Activated CD8-positive, alpha-beta memory T cell treated with anti-CD3 and anti-CD28 coated beads, Interleukin-2, amount 50 U/mL, for 1 hour (primary cell): ENCODE measurements at regions not wholly inside any gene's neighbourhood (a gene's known extent, or its start where the extent isn't known, plus 50 kb on each side); places are given as distances from the start of the nearest gene placed in this dataset.

ENCODE experiments used
- DNase-seq: peaks from one replicate; pipeline ENCODE4 v3.0.0-alpha.2; 2020; ENCODE audit errors: extremely low read depth

DNA sequence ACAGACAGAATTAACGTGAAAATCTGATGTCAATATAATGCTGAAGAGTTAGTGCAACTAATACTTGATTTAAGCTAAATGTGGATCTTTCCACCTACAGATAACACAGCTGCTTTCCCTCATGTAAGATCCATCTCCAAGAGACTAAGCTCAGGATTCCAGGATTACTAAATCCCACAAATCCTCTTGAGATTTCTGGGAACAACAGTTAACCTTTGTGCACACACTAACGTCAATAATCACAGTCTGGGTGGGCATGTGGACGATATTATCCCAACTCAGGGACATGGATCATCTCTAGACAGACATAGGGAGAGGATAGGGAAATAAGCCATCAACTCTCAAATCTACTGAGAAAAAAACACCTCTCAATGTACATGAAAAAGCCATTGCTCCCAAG, 432.6 kb downstream of the SATB2 start:
- DNase-seq: no peak

DNA sequence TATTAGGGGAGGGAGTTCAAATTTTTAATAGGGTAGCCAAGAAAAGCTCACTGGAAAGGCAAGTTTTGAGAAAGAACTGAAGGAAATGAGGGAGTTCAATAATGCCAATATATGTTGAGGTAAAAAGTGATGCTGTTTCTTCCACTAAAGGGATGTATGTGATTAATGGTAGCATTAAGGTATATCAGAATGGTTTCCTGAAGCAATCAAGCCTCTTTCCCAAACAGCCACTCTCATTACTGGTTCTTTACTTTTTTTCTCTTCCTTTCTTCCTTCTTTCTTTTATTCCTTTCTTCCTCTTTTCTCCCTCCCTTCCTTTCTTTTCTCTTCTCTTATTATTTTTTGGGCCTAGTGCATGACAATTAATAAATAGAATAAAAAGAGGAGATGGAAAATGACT, 433.5 kb downstream of the SATB2 start:
- no peak for DNase-seq

DNA sequence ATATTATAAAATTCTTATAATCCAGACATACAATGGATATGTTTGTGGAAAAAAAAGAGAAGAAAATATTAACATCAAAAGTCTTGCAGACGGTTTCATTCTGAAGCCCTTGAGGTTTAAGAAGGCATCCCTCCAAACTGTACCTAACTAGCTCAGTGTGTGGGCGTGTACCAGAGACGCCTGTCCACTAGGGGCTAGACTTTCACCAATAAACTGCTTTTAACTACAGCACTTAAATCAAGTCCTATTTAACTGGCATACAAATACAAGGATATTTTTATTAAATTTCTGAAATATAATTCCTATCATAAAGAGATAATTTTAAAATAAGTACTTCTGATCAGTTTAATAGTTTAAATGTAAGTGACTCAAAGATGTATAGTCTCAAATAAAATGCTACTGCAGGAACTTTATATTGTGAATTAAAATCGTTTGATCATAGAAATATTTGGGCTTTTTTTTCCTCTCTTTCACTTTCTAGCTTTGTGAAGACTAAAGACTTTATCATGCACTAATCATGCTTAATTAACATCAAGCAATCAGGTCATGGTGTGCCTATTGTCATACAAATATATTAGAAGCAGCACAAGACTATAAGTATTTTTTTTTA, 437.7 kb downstream of the SATB2 start:
- DNase-seq: no peak

DNA sequence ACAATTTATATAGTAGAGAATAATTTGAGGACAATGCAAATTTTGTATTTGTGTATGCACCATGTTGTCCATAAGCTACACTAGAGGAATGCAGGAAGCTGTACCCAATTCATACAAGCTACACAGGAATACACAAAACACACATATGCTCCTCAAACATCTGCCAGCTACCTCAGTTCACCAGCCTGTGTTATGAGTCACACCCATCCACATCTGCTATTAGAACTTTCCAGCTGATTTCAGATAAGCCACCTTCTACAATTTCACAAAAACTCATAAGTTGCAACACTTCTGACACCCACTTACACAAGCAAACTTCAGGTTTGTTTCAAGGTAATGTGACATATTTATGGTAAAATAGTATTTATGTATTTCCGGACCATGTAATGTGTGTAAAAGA, 438.9 kb downstream of the SATB2 start:
- no peak for DNase-seq

DNA sequence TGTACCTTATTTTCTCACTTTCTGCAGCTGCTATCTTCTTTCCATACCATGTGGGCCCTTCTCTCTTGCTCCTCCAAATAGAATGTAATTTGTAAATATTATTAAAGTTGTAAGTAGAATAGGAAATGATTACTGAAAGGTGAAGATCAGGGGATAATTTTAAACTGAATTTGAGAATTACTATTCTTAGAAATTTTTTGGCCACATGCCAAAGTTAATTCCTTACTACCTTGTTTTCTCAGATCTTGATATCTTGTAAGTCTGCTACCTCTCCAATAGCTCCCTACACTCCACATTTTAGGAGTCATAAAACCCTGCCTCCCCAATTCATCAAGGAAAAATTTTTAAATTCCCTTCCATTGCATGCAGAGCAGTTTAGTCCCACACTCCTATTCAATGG, 442.7 kb downstream of the SATB2 start:
- no peak for DNase-seq

DNA sequence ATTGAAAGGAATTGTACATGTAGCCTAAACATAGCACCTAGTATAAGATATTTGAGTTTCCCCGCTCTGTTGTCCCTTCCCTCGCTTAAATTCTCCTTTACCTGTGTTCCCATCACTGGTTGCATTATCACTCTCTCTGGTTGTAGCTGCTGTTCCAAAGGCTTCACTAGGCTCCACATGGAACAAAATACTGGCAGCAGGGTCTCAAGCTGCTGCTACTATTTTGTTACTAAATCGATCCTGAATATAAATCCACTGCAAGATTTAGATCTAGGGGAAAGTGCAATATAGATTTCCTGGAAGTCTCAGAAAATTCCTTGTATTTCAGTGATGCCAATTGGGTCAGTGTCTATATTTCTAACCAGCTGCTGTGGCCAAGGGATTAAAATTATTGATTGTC, 443.5 kb downstream of the SATB2 start:
- no peak for DNase-seq

- DNase-seq: no peak
Measured at GRCh38 chr2:199011908-199012307, 445.8 kb downstream of the SATB2 start.

- no peak for DNase-seq
Measured at GRCh38 chr2:198994678-198995077, 463.1 kb downstream of the SATB2 start.

- DNase-seq: no peak
Measured at GRCh38 chr2:198991431-198991830, 466.3 kb downstream of the SATB2 start.

DNA sequence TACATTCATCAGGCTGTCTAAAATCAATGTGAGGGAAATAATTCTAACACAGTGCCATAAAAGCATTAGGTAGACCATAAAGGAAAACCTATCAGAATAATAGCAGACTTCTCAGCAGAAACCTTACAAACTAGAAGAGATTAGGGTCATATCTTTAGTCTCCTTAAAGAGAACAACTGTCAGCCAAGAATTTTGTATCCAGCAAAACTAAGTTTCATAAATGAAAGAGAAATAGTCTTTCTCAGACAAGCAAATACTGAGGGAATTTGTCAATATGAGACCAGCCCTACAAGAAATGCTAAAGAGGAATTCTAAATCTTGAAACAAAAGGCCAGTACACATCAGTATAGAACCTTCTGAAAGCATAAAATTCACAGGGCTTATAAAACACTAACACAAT, 482.0 kb downstream of the SATB2 start:
- no peak for DNase-seq

GRCh38 chr2:198973785-198974184, 484.0 kb downstream of the SATB2 start:
- no peak for DNase-seq

- no peak for DNase-seq
Measured at GRCh38 chr2:198973181-198973580, 484.6 kb downstream of the SATB2 start.

DNA sequence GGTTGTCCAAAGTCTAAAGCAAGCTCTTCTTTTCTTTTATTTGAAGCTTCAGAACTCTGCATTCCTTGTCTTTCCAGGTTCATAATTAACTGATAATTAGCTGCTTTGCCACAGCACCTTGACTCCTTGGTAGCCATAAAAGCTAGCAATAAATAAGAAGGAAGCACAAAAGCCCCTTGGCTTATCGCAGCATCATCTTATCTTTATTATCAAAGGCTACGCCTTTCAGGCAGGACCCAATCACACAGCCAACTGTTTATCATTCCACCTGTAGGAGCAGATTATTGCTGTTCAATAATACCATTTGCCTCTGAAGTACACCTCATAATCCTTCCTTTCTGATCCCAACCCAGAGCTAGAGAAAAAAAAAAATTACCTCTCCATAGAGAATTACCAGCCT, 489.2 kb downstream of the SATB2 start:
- DNase-seq: no peak

- no peak for DNase-seq
Measured at GRCh38 chr2:198966269-198966668, 491.5 kb downstream of the SATB2 start.

DNA sequence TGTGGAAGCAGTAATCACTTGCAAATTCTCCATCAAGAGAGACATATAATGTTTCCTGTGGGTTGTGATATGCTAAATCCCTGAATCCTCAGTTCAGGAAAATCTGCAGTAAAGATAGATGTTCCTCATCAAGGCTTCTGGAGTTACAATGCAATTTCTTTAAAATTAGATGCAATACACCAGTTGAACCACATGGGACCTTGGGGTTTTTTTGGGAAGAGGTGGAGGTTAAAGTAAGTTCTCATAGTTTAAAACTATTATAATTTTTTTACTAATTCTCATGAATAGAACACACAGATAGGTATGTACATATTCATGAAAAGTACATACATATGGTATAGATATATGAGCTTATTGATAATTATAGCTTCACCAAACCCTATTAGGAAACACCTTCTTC, 496.2 kb downstream of the SATB2 start:
- DNase-seq: no peak

- DNase-seq: no peak
Measured at GRCh38 chr2:198957181-198957580, 500.6 kb downstream of the SATB2 start.

DNA sequence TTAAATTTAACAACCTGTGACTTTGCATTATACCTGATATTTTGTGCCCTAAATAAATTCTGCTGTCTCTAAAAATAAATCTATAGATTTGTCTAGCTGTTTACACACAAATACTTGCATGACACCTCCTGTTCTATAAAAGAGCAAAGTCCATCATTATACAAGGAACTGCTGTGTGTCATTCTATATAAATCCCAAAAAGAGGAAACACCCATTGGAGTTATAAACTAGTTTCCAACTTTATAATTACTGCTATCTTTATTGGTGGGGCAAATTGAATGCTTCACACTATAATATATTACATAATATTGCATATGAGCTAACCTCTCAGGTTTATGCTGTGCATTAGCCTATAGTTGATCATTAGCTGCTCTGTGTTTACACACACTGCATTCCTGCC, 504.4 kb downstream of the SATB2 start:
- no peak for DNase-seq

GRCh38 chr2:198950803-198951202, 506.9 kb downstream of the SATB2 start:
- DNase-seq: no peak

DNA sequence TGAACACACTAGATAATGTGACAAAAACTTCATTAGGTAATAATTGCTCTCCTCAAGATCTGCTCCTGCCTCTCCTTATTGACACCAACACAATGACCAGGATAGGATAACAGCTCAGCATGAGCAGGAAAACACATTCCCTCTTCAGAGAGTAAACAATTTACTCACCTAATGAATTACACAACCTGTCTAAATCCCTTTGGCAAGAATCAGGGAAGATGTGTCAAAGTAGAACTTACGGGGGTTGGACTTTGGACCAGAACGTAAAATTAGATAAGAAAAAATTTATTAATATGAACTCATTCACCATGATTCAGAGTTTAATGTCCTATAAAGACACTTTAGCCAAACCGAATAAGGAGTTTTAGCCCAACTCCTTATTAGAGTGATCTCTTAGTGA, 512.2 kb downstream of the SATB2 start:
- DNase-seq: no peak

GRCh38 chr2:198930170-198930569, 527.6 kb downstream of the SATB2 start:
- DNase-seq: no peak

- DNase-seq: no peak
Measured at GRCh38 chr2:198928026-198928425, 529.7 kb downstream of the SATB2 start.

DNA sequence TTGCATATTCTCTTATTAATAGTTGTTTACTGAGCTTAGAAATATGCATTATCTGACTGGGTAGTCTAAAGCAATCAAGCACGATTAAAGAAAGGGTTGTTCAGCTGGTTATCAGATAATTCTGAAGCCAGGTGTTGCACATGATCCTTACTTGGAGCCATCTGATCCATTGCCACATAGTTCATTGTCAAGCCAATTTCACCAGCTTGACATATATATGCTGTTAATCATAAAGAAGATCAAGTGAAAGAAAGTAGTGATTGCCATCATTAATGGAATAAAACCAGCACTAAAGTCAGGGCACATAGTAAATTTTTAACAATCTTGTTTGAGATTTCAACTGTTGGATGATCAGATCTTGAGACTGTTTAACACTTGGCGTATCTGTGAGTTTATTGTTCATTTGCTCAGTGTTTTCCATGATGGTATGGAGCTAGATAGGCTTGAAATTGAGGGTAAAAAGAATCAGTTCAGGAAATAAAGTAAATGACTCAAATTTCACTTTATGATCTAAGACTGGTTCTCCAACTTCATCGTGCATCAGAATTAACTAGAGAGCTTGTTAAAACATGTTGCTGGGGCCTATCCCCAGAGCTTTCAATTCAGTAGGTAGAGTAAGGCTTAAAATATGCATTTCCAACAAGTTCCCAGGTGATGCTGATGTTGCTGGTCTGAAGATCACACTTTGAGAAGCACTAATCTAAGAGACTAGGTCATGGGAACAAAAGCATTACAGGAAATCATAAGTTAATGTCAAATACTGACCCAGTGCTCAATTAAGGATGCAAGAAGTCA, 539.6 kb downstream of the SATB2 start:
- DNase-seq: no peak

GRCh38 chr2:198917275-198917674, 540.5 kb downstream of the SATB2 start:
- DNase-seq: no peak
